Endothelial cell of umbilical vein (primary cell): ENCODE measurements at regions not wholly inside any gene's neighbourhood (a gene's known extent, or its start where the extent isn't known, plus 50 kb on each side); places are given as distances from the start of the nearest gene placed in this dataset.

Experiments
- BruUV-seq: library from RNA; stranded (reverse); fragments of 400-500 nt; replicated peaks from 2 replicates; lab custom pipeline; 2021; lab: Mats Ljungman, UMichigan
- CTCF ChIA-PET: fragments of 300-600, 350-600 bp; sonication (Branson Sonifier 250); formaldehyde crosslinking; loops from one replicate; lab custom pipeline; 2021; ENCODE audit warnings: antibody characterized with exemption, inconsistent platforms; lab: Charles Lee
- POLR2A ChIA-PET: fragments of 300-600, 350-600 bp; sonication (Branson Sonifier 250); formaldehyde crosslinking; loops from one replicate; lab custom pipeline; 2021; ENCODE audit warnings: antibody characterized with exemption, inconsistent platforms; lab: Charles Lee
- DNase-seq: peaks from one replicate; pipeline ENCODE4 v3.0.0-alpha.2; 2011; ENCODE audit warnings: low read depth, low spot score
- FAIRE-seq: peaks from 2 replicates; lab custom pipeline; 2011; peaks lifted over from hg19 to GRCh38; lab: Jason Lieb, UNC
- H2AFZ ChIP-seq: 2 replicates; pipeline ENCODE4 v1.6.0; 2012; ENCODE audit warnings: low read depth, low read length, control low read depth, inconsistent platforms
- H3K27ac ChIP-seq: 2 replicates; pipeline ENCODE4 v1.5.1; 2011; ENCODE audit warnings: low read depth, mild to moderate bottlenecking, control low read depth, low read length, moderate library complexity; ENCODE audit not compliant: insufficient read depth
- H3K27me3 ChIP-seq, 2 experiments: 2 replicates each; pipeline versions ENCODE4 v1.6.0 to v1.6.1; 2011; ENCODE audit warnings: low read length in 2 of 2, mixed read lengths in 1 of 2; ENCODE audit not compliant: control insufficient read depth in 2 of 2, insufficient read depth in 2 of 2
- H3K36me3 ChIP-seq, 2 experiments: 2 replicates in 1 of 2; 3 replicates in 1 of 2; pipeline ENCODE4 v1.5.1; 2011; ENCODE audit warnings: low read length in 2 of 2, mild to moderate bottlenecking in 1 of 2, moderate library complexity in 1 of 2; ENCODE audit not compliant: control insufficient read depth in 2 of 2, insufficient read depth in 2 of 2; ENCODE audit errors: extremely low read depth in 1 of 2
- H3K4me1 ChIP-seq: 3 replicates; pipeline ENCODE4 v1.5.1; 2011; ENCODE audit warnings: mild to moderate bottlenecking, low read length; ENCODE audit not compliant: control insufficient read depth, insufficient read depth; ENCODE audit errors: extremely low read depth
- H3K4me2 ChIP-seq: 2 replicates; pipeline ENCODE4 v1.6.1; 2011; ENCODE audit warnings: low read length, control low read depth, mixed read lengths; ENCODE audit not compliant: insufficient read depth
- H3K4me3 ChIP-seq, 3 experiments: fragments of 200-600 bp in 1 of 3; sonication (generic), shearing (Covaris generic) in 1 of 3; replicated peaks in 1 of 3; 2 replicates each; pipeline ENCODE4 v1.5.1; 2011 to 2016; ENCODE audit warnings: control low read depth in 3 of 3, low read length in 3 of 3, mild to moderate bottlenecking in 2 of 3, inconsistent platforms in 1 of 3, low read depth in 1 of 3, moderate library complexity in 1 of 3; ENCODE audit not compliant: insufficient read depth in 1 of 3
- H3K79me2 ChIP-seq: 2 replicates; pipeline ENCODE4 v1.6.0; 2012; ENCODE audit warnings: low read length, inconsistent platforms; ENCODE audit not compliant: control insufficient read depth, insufficient read depth
- H3K9ac ChIP-seq: replicated peaks from 2 replicates; pipeline ENCODE3; 2011; ENCODE audit warnings: low read length, control low read depth; ENCODE audit not compliant: insufficient read depth; ENCODE audit errors: extremely low read depth
- H3K9me1 ChIP-seq: replicated peaks from 3 replicates; pipeline ENCODE4 v1.6.0; 2011; ENCODE audit warnings: mild to moderate bottlenecking, low read length; ENCODE audit not compliant: control insufficient read depth, insufficient read depth; ENCODE audit errors: extremely low read depth
- H3K9me3 ChIP-seq: replicated peaks from 2 replicates; pipeline ENCODE4 v1.5.1; 2012; ENCODE audit warnings: low read length, inconsistent platforms; ENCODE audit not compliant: control insufficient read depth, insufficient read depth
- H4K20me1 ChIP-seq: replicated peaks from 2 replicates; pipeline ENCODE3; 2011; ENCODE audit warnings: mild to moderate bottlenecking, low read length; ENCODE audit not compliant: control insufficient read depth, insufficient read depth; ENCODE audit errors: extremely low read depth
- CTCF ChIP-seq, 2 donors: IDR thresholded peaks; 1 replicate in 1 of 2; 2 replicates in 1 of 2; pipeline ENCODE4 v1.5.1; 2011; ENCODE audit warnings: low read length in 2 of 2, mild to moderate bottlenecking in 2 of 2, moderate library complexity in 2 of 2, control low read depth in 1 of 2, inconsistent platforms in 1 of 2, low read depth in 1 of 2; ENCODE audit not compliant: insufficient read depth in 1 of 2; ENCODE audit errors: extremely low read depth in 1 of 2
- EZH2 ChIP-seq: IDR thresholded peaks from 2 replicates; pipeline ENCODE4 v1.6.1; 2012; ENCODE audit warnings: borderline replicate concordance, low read depth, mild to moderate bottlenecking, moderate library complexity, low read length, inconsistent platforms; ENCODE audit not compliant: severe bottlenecking
- FOS ChIP-seq: IDR thresholded peaks from 2 replicates; pipeline ENCODE4 v1.6.1; 2011; ENCODE audit warnings: mild to moderate bottlenecking, low read length, moderate library complexity, borderline replicate concordance; ENCODE audit not compliant: insufficient read depth
- JUN ChIP-seq: IDR thresholded peaks from 2 replicates; pipeline ENCODE4 v1.6.1; 2011; ENCODE audit warnings: borderline replicate concordance, low read depth; ENCODE audit not compliant: insufficient read length, insufficient read depth
- POLR2AphosphoS5 ChIP-seq: IDR thresholded peaks from 2 replicates; pipeline ENCODE4 v1.6.1; 2012; ENCODE audit warnings: low read depth, mild to moderate bottlenecking, control low read depth, low read length, moderate library complexity; ENCODE audit not compliant: insufficient read depth
- dilution Hi-C: fragments of 300-500 bp; cut with MboI; formaldehyde crosslinking; loops from one replicate; pipeline ENCODE4 v1.15.0; 2019; ENCODE audit warnings: low sequenced_read_pairs; ENCODE audit not compliant: extremely low pct_ligation_motif_present
- intact Hi-C: fragments of 100-400 bp; cut with micrococcal nuclease; formaldehyde crosslinking; loops from one replicate; pipeline ENCODE4 v1.10.0; 2022

GRCh38 chr15:93265111-93265556, 176.1 kb upstream of the RGMA start:
- FAIRE-seq (no peak), DNase-seq (no peak)
- Histone ChIP-seq H2AFZ (no peak overlapping the region), H3K79me2 (no peaks in the 10 kb centered on the region), H3K4me1 (no peaks in the 10 kb centered on the region), H3K9me3 (peaks cover 4% of the 10 kb centered on the region), H3K27ac (no peak overlapping the region), H4K20me1 (no peaks in the 10 kb centered on the region), H3K4me2 (no peak overlapping the region), H3K9ac (no peak overlapping the region), H3K36me3 (no peaks in the 10 kb centered on the region), H3K4me3 (no peak overlapping the region), H3K27me3 (no peaks in the 10 kb centered on the region), H3K9me1 (no peaks in the 10 kb centered on the region)
- intact Hi-C loops (no loop called here), dilution Hi-C loops (no loop called here)
- TF ChIP-seq POLR2AphosphoS5 (no peak), CTCF (IDR thresholded peaks at IDR 0.05; ENCODE audit: extremely low read depth in 1 of 2, insufficient read depth in 1 of 2, low read depth in 1 of 2, low read length in 2 of 2) (no peak)
- POLR2A ChIA-PET, result no interaction called here
- CTCF ChIA-PET, result no interaction called here
- BruUV-seq, result no TSS peak

GRCh38 chr15:93261845-93262244, 172.8 kb upstream of the RGMA start:
- ChIA-PET POLR2A (no interaction called here), CTCF (no interaction called here)
- intact Hi-C loops (no loop called here), dilution Hi-C loops (no loop called here)
- TF ChIP-seq JUN (no peak), CTCF (IDR thresholded peaks at IDR 0.05; ENCODE audit: extremely low read depth in 1 of 2, insufficient read depth in 1 of 2, low read depth in 1 of 2, low read length in 2 of 2) (no peak), POLR2AphosphoS5 (no peak), EZH2 (no peak), FOS (no peak)
- BruUV-seq, result no TSS peak
- Histone ChIP-seq H3K27ac (no peak overlapping the region), H3K4me2 (no peak overlapping the region), H3K4me3 (no peak overlapping the region), H3K27me3 (no peaks in the 10 kb centered on the region), H3K9ac (no peak overlapping the region), H3K9me1 (no peaks in the 10 kb centered on the region), H4K20me1 (no peaks in the 10 kb centered on the region), H3K79me2 (no peaks in the 10 kb centered on the region), H3K9me3 (peaks cover 2% of the 10 kb centered on the region), H2AFZ (no peak overlapping the region), H3K4me1 (no peaks in the 10 kb centered on the region), H3K36me3 (no peaks in the 10 kb centered on the region)
- DNase-seq (no peak), FAIRE-seq (no peak)
